MM.1S (cell line): ENCODE measurements at regions not wholly inside any gene's neighbourhood (a gene's known extent, or its start where the extent isn't known, plus 50 kb on each side); places are given as distances from the start of the nearest gene placed in this dataset.

ENCODE experiments used
- DNase-seq: peaks from one replicate; pipeline ENCODE4 v3.0.0-alpha.2; 2015
- H2AFZ ChIP-seq: fragments of 300-600 bp; sonication (generic); 2 replicates; pipeline ENCODE4 v1.6.0; 2016; ENCODE audit warnings: antibody characterized with exemption, low read length
- H3F3A ChIP-seq: fragments of 300-600 bp; sonication (generic); 2 replicates; pipeline ENCODE4 v1.6.1; 2016; ENCODE audit warnings: mild to moderate bottlenecking, antibody characterized with exemption, low read length, moderate library complexity, mixed read lengths; ENCODE audit not compliant: insufficient read depth
- H3K27ac ChIP-seq: fragments of 300-600 bp; sonication (generic); 2 replicates; pipeline ENCODE4 v1.5.1; 2016; ENCODE audit warnings: mild to moderate bottlenecking, low read length
- H3K27me3 ChIP-seq: fragments of 300-600 bp; sonication (generic); replicated peaks from 2 replicates; pipeline ENCODE4 v1.6.0; 2016; ENCODE audit warnings: low read length; ENCODE audit not compliant: insufficient read depth
- H3K36me3 ChIP-seq: fragments of 300-600 bp; sonication (generic); replicated peaks from 2 replicates; pipeline ENCODE4 v1.6.1; 2016; ENCODE audit warnings: mild to moderate bottlenecking, low read length, mixed read lengths; ENCODE audit not compliant: insufficient read depth
- H3K4me1 ChIP-seq: fragments of 300-600 bp; sonication (generic); 2 replicates; pipeline ENCODE4 v1.6.1; 2016; ENCODE audit warnings: low read length, mixed read lengths
- H3K4me2 ChIP-seq: fragments of 300-600 bp; sonication (generic); 2 replicates; pipeline ENCODE4 v1.6.0; 2016; ENCODE audit warnings: low read depth, low read length
- H3K4me3 ChIP-seq: fragments of 300-600 bp; sonication (generic); 2 replicates; pipeline ENCODE4 v1.5.1; 2016; ENCODE audit warnings: low read length, mixed read lengths
- H3K79me2 ChIP-seq: fragments of 300-600 bp; sonication (generic); 2 replicates; pipeline ENCODE4 v1.6.1; 2016; ENCODE audit warnings: mixed run types, low read length, mixed read lengths
- H3K9ac ChIP-seq: fragments of 300-600 bp; sonication (generic); 2 replicates; pipeline ENCODE4 v1.6.1; 2016; ENCODE audit warnings: low read length, mixed read lengths
- H3K9me2 ChIP-seq: fragments of 300-600 bp; sonication (generic); replicated peaks from 2 replicates; pipeline ENCODE4 v1.6.1; 2016; ENCODE audit warnings: mild to moderate bottlenecking, low read length, mixed read lengths; ENCODE audit not compliant: insufficient read depth
- H3K9me3 ChIP-seq: fragments of 300-600 bp; sonication (generic); replicated peaks from 2 replicates; pipeline ENCODE4 v1.6.1; 2016; ENCODE audit warnings: mild to moderate bottlenecking, low read length, mixed read lengths; ENCODE audit not compliant: insufficient read depth
- H4K20me1 ChIP-seq: fragments of 300-600 bp; sonication (generic); 2 replicates; pipeline ENCODE4 v1.6.1; 2016; ENCODE audit warnings: mild to moderate bottlenecking, low read length, moderate library complexity, mixed read lengths; ENCODE audit not compliant: insufficient read depth
- CTCF ChIP-seq: fragments of 300-600 bp; sonication (generic); IDR thresholded peaks from 2 replicates; pipeline ENCODE4 v1.5.1; 2016; ENCODE audit warnings: antibody characterized with exemption, low read length, mixed read lengths
- EZH2 ChIP-seq: fragments of 300-600 bp; sonication (generic); optimal IDR thresholded peaks from 2 replicates; pipeline ENCODE3; 2017; ENCODE audit warnings: low read depth, mild to moderate bottlenecking, antibody characterized with exemption, low read length, mixed read lengths
- EZH2phosphoT487 ChIP-seq: fragments of 300-600 bp; sonication (generic); IDR thresholded peaks from 2 replicates; pipeline ENCODE4 v1.6.1; 2018; ENCODE audit warnings: antibody characterized with exemption, low read length

GRCh38 chr3:30401971-30402370 is 204.4 kb upstream of the TGFBR2 start:
- Histone ChIP-seq H3K36me3 (no peaks in the 10 kb centered on the region), H3K27ac (no peak overlapping the region), H3K4me3 (no peak overlapping the region), H3F3A (no peaks in the 10 kb centered on the region), H4K20me1 (no peaks in the 10 kb centered on the region), H3K4me1 (no peaks in the 10 kb centered on the region), H3K4me2 (no peak overlapping the region), H3K9ac (no peak overlapping the region), H3K79me2 (no peaks in the 10 kb centered on the region), H3K9me2 (no peaks in the 10 kb centered on the region), H3K9me3 (no peaks in the 10 kb centered on the region), H2AFZ (no peak overlapping the region), H3K27me3 (no peaks in the 10 kb centered on the region)
- DNase-seq, result no peak
- TF ChIP-seq EZH2 (no peak), CTCF (no peak), EZH2phosphoT487 (no peak)

GRCh38 chr3:30407651-30408050 is 198.8 kb upstream of the TGFBR2 start:
- Histone ChIP-seq H2AFZ (no peak overlapping the region), H3K9ac (no peak overlapping the region), H3K27ac (no peak overlapping the region), H3K36me3 (no peaks in the 10 kb centered on the region), H3K9me2 (no peaks in the 10 kb centered on the region), H3K4me1 (no peaks in the 10 kb centered on the region), H4K20me1 (no peaks in the 10 kb centered on the region), H3F3A (no peaks in the 10 kb centered on the region), H3K4me2 (no peak overlapping the region), H3K9me3 (no peaks in the 10 kb centered on the region), H3K79me2 (no peaks in the 10 kb centered on the region), H3K4me3 (no peak overlapping the region), H3K27me3 (no peaks in the 10 kb centered on the region)
- TF ChIP-seq CTCF (no peak), EZH2 (no peak), EZH2phosphoT487 (no peak)
- no peak for DNase-seq

GRCh38 chr3:30408105-30408557 is 198.3 kb upstream of the TGFBR2 start:
- Histone ChIP-seq H4K20me1 (no peaks in the 10 kb centered on the region), H3K27me3 (no peaks in the 10 kb centered on the region), H3K9ac (no peak overlapping the region), H2AFZ (no peak overlapping the region), H3K4me1 (no peaks in the 10 kb centered on the region), H3K4me3 (no peak overlapping the region), H3F3A (no peaks in the 10 kb centered on the region), H3K79me2 (no peaks in the 10 kb centered on the region), H3K9me2 (no peaks in the 10 kb centered on the region), H3K27ac (no peak overlapping the region), H3K9me3 (no peaks in the 10 kb centered on the region), H3K4me2 (no peak overlapping the region), H3K36me3 (no peaks in the 10 kb centered on the region)
- no peak for DNase-seq
- TF ChIP-seq EZH2phosphoT487, result no peak
- TF ChIP-seq CTCF, result no peak
- TF ChIP-seq EZH2, result no peak
